GM12878 (cell line): ENCODE measurements at regions not wholly inside any gene's neighbourhood (a gene's known extent, or its start where the extent isn't known, plus 50 kb on each side); places are given as distances from the start of the nearest gene placed in this dataset.

Experiments
- ATAC-seq: fragments of 200-7000 bp; cut with Tn5 transposase; 3 replicates; pipeline ENCODE4 v1.9.1; 2020; ENCODE audit warnings: mild to moderate bottlenecking, moderate library complexity
- BruUV-seq: library from RNA; stranded (reverse); fragments of 400-500 nt; replicated peaks from 2 replicates; lab custom pipeline; 2021; lab: Mats Ljungman, UMichigan
- CTCF ChIA-PET: fragments of 300-600 bp; sonication (Branson Sonifier 250); formaldehyde crosslinking; extraction: SDS; loops from one replicate; lab custom pipeline; 2021; ENCODE audit warnings: inconsistent platforms; lab: Yijun Ruan, JAX
- POLR2A ChIA-PET: fragments of 350-600 bp; formaldehyde crosslinking; extraction: SDS; loops from one replicate; lab custom pipeline; 2021; ENCODE audit warnings: inconsistent platforms; lab: Charles Lee
- RAD21 ChIA-PET: fragments of 300-600 bp; sonication (Branson Sonifier 250); formaldehyde crosslinking; loops from one replicate; lab custom pipeline; 2023; ENCODE audit warnings: antibody characterized with exemption; ENCODE audit not compliant: unreplicated experiment; lab: Charles Lee
- SMC1A ChIA-PET: fragments of 300-600 bp; sonication (Branson Sonifier 250); formaldehyde crosslinking; loops from one replicate; lab custom pipeline; 2023; ENCODE audit not compliant: unreplicated experiment, uncharacterized antibody; lab: Charles Lee
- DNase-seq: peaks from one replicate; pipeline ENCODE4 v3.0.0-alpha.2; 2011; ENCODE audit warnings: low read depth, low spot score
- FAIRE-seq: peaks from 3 replicates; lab custom pipeline; 2011; peaks lifted over from hg19 to GRCh38; lab: Jason Lieb, UNC
- H2AFZ ChIP-seq: 2 replicates; pipeline ENCODE4 v1.6.0; 2011; ENCODE audit warnings: low read depth, low read length, control low read depth; ENCODE audit not compliant: control insufficient read depth
- H3K27ac ChIP-seq: 2 replicates; pipeline ENCODE4 v1.5.1; 2011; ENCODE audit warnings: control low read depth; ENCODE audit not compliant: control insufficient read depth, insufficient read depth
- H3K27me3 ChIP-seq, 2 experiments: replicated peaks in 1 of 2; 2 replicates each; pipeline versions ENCODE4 v1.6.0 to v1.6.1; 2011; ENCODE audit warnings: low read length in 1 of 2; ENCODE audit not compliant: control insufficient read depth in 2 of 2, insufficient read depth in 2 of 2
- H3K36me3 ChIP-seq, 2 experiments: 2 replicates each; pipeline ENCODE4 v1.5.1; 2011; ENCODE audit warnings: low read length in 1 of 2; ENCODE audit not compliant: control insufficient read depth in 2 of 2, insufficient read depth in 2 of 2
- H3K4me1 ChIP-seq: 2 replicates; pipeline ENCODE4 v1.6.1; 2011; ENCODE audit warnings: mild to moderate bottlenecking, low read length, moderate library complexity, mixed read lengths; ENCODE audit not compliant: control insufficient read depth, insufficient read depth
- H3K4me2 ChIP-seq: 2 replicates; pipeline ENCODE4 v1.6.0; 2011; ENCODE audit warnings: control low read depth; ENCODE audit not compliant: control insufficient read depth, insufficient read depth
- H3K4me3 ChIP-seq: fragments of 200-600 bp; sonication (generic); 2 replicates; pipeline ENCODE4 v1.5.1; 2016
- H3K79me2 ChIP-seq: 2 replicates; pipeline ENCODE4 v1.6.0; 2011; ENCODE audit warnings: low read length; ENCODE audit not compliant: control insufficient read depth, insufficient read depth
- H3K9ac ChIP-seq: 2 replicates; pipeline ENCODE4 v1.8.0; 2011; ENCODE audit warnings: low read length, control low read depth, mixed read lengths; ENCODE audit not compliant: control insufficient read depth, insufficient read depth
- H3K9me3 ChIP-seq: replicated peaks from 3 replicates; pipeline ENCODE4 v1.5.1; 2011; ENCODE audit warnings: mild to moderate bottlenecking, low read length; ENCODE audit not compliant: control insufficient read depth, insufficient read depth
- H4K20me1 ChIP-seq: 2 replicates; pipeline ENCODE4 v1.6.0; 2011; ENCODE audit not compliant: control insufficient read depth, insufficient read depth
- E2F4 ChIP-seq: IDR thresholded peaks from 2 replicates; pipeline ENCODE4 v1.6.1; 2012; ENCODE audit warnings: low read depth, low read length, improper control_type of control experiment
- MEF2B ChIP-seq: fragments of 450-650 bp; IDR thresholded peaks from 2 replicates; pipeline ENCODE4 v1.6.1; 2018; ENCODE audit warnings: mild to moderate bottlenecking, moderate library complexity; ENCODE audit not compliant: partially characterized antibody, poor library complexity, severe bottlenecking
- NFYB ChIP-seq: IDR thresholded peaks from 2 replicates; pipeline ENCODE4 v1.6.1; 2011; ENCODE audit warnings: low read depth, mild to moderate bottlenecking, low read length, improper control_type of control experiment, moderate library complexity; ENCODE audit not compliant: insufficient read depth
- SMAD1 ChIP-seq: fragments of 450-650 bp; IDR thresholded peaks from 2 replicates; pipeline ENCODE4 v1.6.1; 2018; ENCODE audit warnings: mild to moderate bottlenecking, low read depth; ENCODE audit not compliant: partially characterized antibody
- ZNF217 ChIP-seq: fragments of 450-650 bp; IDR thresholded peaks from 2 replicates; pipeline ENCODE4 v1.6.1; 2017; ENCODE audit warnings: antibody characterized with exemption, mild to moderate bottlenecking
- ZNF384 ChIP-seq: IDR thresholded peaks from 2 replicates; pipeline ENCODE4 v1.6.1; 2012; ENCODE audit warnings: low read depth, mild to moderate bottlenecking, low read length, improper control_type of control experiment, borderline replicate concordance
- WGBS: methylation state at CpG from one replicate; pipeline ENCODE4 v1.1.6; 2016; ENCODE audit warnings: low lambda C conversion rate; ENCODE audit not compliant: insufficient replicate concordance, insufficient coverage; ENCODE audit errors: missing lambda C conversion rate; 5-methylcytosine and 5-hydroxymethylcytosine counted together
- in situ Hi-C: fragments of 300-500 bp; cut with MboI; formaldehyde crosslinking; loops from 9 replicates; pipeline ENCODE4 v1.14.3; 2018; ENCODE audit warnings: mixed read lengths
- intact Hi-C: fragments of 100-400 bp; cut with micrococcal nuclease; formaldehyde crosslinking; loops from one replicate; pipeline ENCODE4 v1.14.2; 2022; ENCODE audit not compliant: unreplicated experiment

GRCh38 chr12:75699728-75700496, 188.5 kb upstream of the KRR1 start (continued):
- no peak for TF ChIP-seq NFYB
- no peak for TF ChIP-seq SMAD1
- no peak for TF ChIP-seq MEF2B
- no peak for TF ChIP-seq ZNF217

GRCh38 chr12:75699251-75699650, 187.8 kb upstream of the KRR1 start:
- Histone ChIP-seq H4K20me1 (no peaks in the 10 kb centered on the region), H3K27me3 (no peaks in the 10 kb centered on the region), H3K9ac (no peak overlapping the region), H3K9me3 (no peaks in the 10 kb centered on the region), H3K4me2 (no peak overlapping the region), H3K79me2 (no peaks in the 10 kb centered on the region), H2AFZ (no peak overlapping the region)
- CTCF ChIA-PET = no interaction called here
- DNase-seq (no peak), ATAC-seq (no peak), FAIRE-seq (no peak)
- SMC1A ChIA-PET = interaction anchor here (0.7 to 1.8 kb wide), 5 partner anchors 10 to 39 kb away, joined by 3 to 8 read pairs (median 3); no protein-coding TSS in a partner anchor
- POLR2A ChIA-PET = no interaction called here
- RAD21 ChIA-PET = no interaction called here
- 10% methylated on average over 1 of the region's 1 CpG for WGBS
- TF ChIP-seq ZNF384 = no peak
- TF ChIP-seq E2F4 = no peak
- TF ChIP-seq, all 136 proteins: peak for 0
- in situ Hi-C loops = no loop called here
- intact Hi-C loops = no loop called here
- no peak overlapping the region for H3K27ac ChIP-seq
- H3K4me3 ChIP-seq = no peak overlapping the region
- BruUV-seq = no TSS peak
- H3K4me1 ChIP-seq = no peaks in the 10 kb centered on the region
- no peaks in the 10 kb centered on the region for H3K36me3 ChIP-seq
